ENCODE measurements at regions not wholly inside any gene's neighbourhood (a gene's known extent, or its start where the extent isn't known, plus 50 kb on each side); places are given as distances from the start of the nearest gene placed in this dataset.

GRCh38 chr4:126495163-126495752 is 1137.5 kb upstream of the INTU start:
- TF ChIP-seq CTCF (IDR thresholded peaks at IDR 0.05) (no peak), CREM (CRISPR knock-in tag; IDR thresholded peaks at IDR 0.05) (no peak), PREB (CRISPR knock-in tag; IDR thresholded peaks at IDR 0.05; ENCODE audit: borderline replicate concordance) (no peak), HMGA2 (CRISPR knock-in tag; IDR thresholded peaks at IDR 0.05) (no peak), FOXK1 (CRISPR knock-in tag; IDR thresholded peaks at IDR 0.05) (no peak)
